ENCODE measurements at regions not wholly inside any gene's neighbourhood (a gene's known extent, or its start where the extent isn't known, plus 50 kb on each side); places are given as distances from the start of the nearest gene placed in this dataset.

DNA sequence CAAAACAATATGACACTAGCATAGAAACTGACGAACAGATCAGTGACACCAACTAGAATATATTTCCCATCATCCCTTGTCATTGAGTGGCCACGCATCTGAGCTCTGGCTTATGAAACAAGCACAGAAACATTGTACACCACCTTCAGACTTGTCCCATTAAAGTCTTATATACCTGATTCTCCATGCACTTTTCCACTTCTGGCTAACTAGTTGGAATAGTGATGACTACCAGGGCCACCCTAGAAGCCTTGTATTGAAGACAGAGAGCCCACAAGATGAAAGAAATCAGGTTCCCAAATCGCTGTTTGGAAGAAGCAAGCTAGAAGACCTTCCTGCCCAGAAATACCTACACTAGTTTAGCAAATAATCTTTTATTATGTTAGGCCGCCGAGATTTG lies 99.7 kb upstream of the PPM1H start:
- TF ChIP-seq, protein P1, sequence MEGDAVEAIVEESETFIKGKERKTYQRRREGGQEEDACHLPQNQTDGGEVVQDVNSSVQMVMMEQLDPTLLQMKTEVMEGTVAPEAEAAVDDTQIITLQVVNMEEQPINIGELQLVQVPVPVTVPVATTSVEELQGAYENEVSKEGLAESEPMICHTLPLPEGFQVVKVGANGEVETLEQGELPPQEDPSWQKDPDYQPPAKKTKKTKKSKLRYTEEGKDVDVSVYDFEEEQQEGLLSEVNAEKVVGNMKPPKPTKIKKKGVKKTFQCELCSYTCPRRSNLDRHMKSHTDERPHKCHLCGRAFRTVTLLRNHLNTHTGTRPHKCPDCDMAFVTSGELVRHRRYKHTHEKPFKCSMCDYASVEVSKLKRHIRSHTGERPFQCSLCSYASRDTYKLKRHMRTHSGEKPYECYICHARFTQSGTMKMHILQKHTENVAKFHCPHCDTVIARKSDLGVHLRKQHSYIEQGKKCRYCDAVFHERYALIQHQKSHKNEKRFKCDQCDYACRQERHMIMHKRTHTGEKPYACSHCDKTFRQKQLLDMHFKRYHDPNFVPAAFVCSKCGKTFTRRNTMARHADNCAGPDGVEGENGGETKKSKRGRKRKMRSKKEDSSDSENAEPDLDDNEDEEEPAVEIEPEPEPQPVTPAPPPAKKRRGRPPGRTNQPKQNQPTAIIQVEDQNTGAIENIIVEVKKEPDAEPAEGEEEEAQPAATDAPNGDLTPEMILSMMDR (IDR thresholded peaks at IDR 0.05; ENCODE audit: extremely low read depth in 1 of 2, insufficient read depth in 1 of 2, low read depth in 1 of 2, low read length in 2 of 2), result no peak
- no peak for TF ChIP-seq FOS (IDR thresholded peaks at IDR 0.05; ENCODE audit: borderline replicate concordance, insufficient read depth, low read length)
- no peak for TF ChIP-seq POLR2A (IDR thresholded peaks at IDR 0.05; ENCODE audit: low read depth, low read length)
- TF ChIP-seq, protein P2, sequence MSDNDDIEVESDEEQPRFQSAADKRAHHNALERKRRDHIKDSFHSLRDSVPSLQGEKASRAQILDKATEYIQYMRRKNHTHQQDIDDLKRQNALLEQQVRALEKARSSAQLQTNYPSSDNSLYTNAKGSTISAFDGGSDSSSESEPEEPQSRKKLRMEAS (IDR thresholded peaks at IDR 0.05; ENCODE audit: insufficient read depth, insufficient read length), result no peak
- TF ChIP-seq JUN (IDR thresholded peaks at IDR 0.05; ENCODE audit: borderline replicate concordance, insufficient read depth, insufficient read length, low read depth), result no peak
- no peak for TF ChIP-seq EZH2 (IDR thresholded peaks at IDR 0.05; ENCODE audit: borderline replicate concordance, low read depth, low read length, severe bottlenecking)
- TF ChIP-seq POLR2AphosphoS5 (IDR thresholded peaks at IDR 0.05; ENCODE audit: insufficient read depth, low read depth, low read length), result no peak
- no peak for TF ChIP-seq GATA2 (IDR thresholded peaks at IDR 0.05; ENCODE audit: insufficient read depth, insufficient read length, low read depth, low read length)
- no peak for TF ChIP-seq MYC (IDR thresholded peaks at IDR 0.05; ENCODE audit: low read depth, low read length)

Measured in endothelial cell of umbilical vein (primary cell).